Nephron progenitor cell (in vitro differentiated cells): ENCODE measurements at regions not wholly inside any gene's neighbourhood (a gene's known extent, or its start where the extent isn't known, plus 50 kb on each side); places are given as distances from the start of the nearest gene placed in this dataset.

Experiments used
- DNase-seq: peaks from one replicate; pipeline ENCODE4 v3.0.0; 2021
- H3K27ac Mint-ChIP-seq: 2 replicates; pipeline ENCODE4 v1.8.0; 2021; ENCODE audit warnings: mild to moderate bottlenecking, moderate library complexity, mixed read lengths
- H3K27me3 Mint-ChIP-seq: 2 replicates; pipeline ENCODE4 v1.8.0; 2021; ENCODE audit warnings: mild to moderate bottlenecking, low read depth, mixed read lengths; ENCODE audit not compliant: poor library complexity
- H3K36me3 Mint-ChIP-seq: 2 replicates; pipeline ENCODE4 v1.8.0; 2021; ENCODE audit warnings: low read depth, mixed read lengths
- H3K4me1 Mint-ChIP-seq: 2 replicates; pipeline ENCODE4 v1.8.0; 2021; ENCODE audit warnings: mixed read lengths
- H3K4me3 Mint-ChIP-seq: 2 replicates; pipeline ENCODE4 v1.8.0; 2021; ENCODE audit warnings: mild to moderate bottlenecking, moderate library complexity, mixed read lengths
- H3K9me3 Mint-ChIP-seq: 2 replicates; pipeline ENCODE4 v1.8.0; 2021; ENCODE audit warnings: mild to moderate bottlenecking, moderate library complexity, mixed read lengths
- TF ChIP-seq, protein P1 (sequence below): fragments of 200-600 bp; sonication (generic); IDR thresholded peaks from 2 replicates; pipeline ENCODE4 v1.5.0; 2021; ENCODE audit warnings: antibody characterized with exemption

DNA sequence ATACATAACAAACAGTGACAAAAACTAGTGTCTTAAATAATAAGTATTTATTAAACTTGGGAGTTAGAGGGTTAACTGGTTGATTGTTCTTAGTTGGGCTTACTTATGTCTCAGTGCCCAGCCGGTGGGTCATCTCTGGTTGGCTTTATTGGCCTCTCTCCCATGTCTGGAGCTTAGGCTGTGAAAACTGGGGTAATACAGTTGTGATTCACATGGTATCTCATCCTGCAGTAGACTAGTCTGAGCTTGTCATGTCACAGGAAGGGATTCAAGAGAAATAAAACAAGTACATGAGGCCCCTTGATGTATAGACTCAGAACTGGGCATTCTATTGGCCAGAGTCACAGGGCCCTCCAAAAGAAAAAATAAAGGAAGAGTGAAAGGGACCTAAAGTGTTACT is 466.4 kb upstream of the SMC2 start:
- H3K36me3 Mint-ChIP-seq, result no peaks in the 10 kb centered on the region
- H3K4me3 Mint-ChIP-seq, result no peak overlapping the region

DNA sequence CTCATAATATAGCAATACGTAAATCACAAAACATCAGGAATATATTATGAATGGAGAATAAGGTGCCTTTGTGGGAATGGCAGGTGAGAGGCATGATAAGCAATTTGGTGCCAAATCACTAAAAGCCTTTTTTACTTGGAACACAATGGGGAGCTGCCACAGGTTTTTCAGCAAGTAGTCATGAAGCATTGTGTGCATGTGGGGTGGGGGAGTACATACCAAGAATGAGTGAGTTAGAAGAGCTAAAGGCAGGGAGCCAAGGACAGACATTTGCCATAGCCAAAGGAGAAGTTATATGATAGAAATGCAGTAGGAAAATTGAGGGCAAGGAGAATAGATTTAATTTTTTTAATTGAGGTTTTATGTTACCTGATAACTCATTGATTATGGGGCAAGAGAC is 445.0 kb upstream of the SMC2 start:
- TF ChIP-seq, protein P1, sequence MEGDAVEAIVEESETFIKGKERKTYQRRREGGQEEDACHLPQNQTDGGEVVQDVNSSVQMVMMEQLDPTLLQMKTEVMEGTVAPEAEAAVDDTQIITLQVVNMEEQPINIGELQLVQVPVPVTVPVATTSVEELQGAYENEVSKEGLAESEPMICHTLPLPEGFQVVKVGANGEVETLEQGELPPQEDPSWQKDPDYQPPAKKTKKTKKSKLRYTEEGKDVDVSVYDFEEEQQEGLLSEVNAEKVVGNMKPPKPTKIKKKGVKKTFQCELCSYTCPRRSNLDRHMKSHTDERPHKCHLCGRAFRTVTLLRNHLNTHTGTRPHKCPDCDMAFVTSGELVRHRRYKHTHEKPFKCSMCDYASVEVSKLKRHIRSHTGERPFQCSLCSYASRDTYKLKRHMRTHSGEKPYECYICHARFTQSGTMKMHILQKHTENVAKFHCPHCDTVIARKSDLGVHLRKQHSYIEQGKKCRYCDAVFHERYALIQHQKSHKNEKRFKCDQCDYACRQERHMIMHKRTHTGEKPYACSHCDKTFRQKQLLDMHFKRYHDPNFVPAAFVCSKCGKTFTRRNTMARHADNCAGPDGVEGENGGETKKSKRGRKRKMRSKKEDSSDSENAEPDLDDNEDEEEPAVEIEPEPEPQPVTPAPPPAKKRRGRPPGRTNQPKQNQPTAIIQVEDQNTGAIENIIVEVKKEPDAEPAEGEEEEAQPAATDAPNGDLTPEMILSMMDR, result no peak
- H3K36me3 Mint-ChIP-seq, result no peaks in the 10 kb centered on the region
- H3K27ac Mint-ChIP-seq, result no peak overlapping the region
- H3K9me3 Mint-ChIP-seq, result no peaks in the 10 kb centered on the region
- no peaks in the 10 kb centered on the region for H3K27me3 Mint-ChIP-seq
- no peak for DNase-seq
- H3K4me1 Mint-ChIP-seq, result no peaks in the 10 kb centered on the region
- H3K4me3 Mint-ChIP-seq, result no peak overlapping the region

More for the DNA sequence above, 466.4 kb upstream of the SMC2 start:
- DNase-seq, result no peak
- Mint-ChIP-seq H3K27ac (no peak overlapping the region), H3K27me3 (no peaks in the 10 kb centered on the region), H3K4me1 (no peaks in the 10 kb centered on the region), H3K9me3 (no peaks in the 10 kb centered on the region)
- TF ChIP-seq, protein P1, result no peak

DNA sequence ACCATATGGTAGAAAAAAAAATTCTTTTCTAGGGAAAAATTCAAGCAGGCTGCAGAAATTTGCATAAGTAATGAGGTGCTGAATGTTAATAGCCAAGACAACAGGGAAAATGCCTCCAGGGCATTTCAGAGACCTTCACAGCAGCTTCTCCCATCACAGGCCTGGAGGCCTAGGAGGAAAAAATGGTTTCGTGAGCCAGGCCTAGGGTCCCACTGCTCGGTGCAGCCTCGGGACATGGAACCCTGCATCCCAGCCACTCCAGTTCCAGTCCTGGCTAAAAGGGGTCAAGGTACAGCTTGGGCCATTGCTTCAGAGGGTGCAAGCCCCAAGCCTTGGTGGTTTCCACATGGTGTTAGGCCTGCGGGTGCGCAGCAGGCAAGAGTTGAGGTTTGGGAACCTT is 436.0 kb upstream of the SMC2 start:
- peaks cover 34% of the 10 kb centered on the region for H3K9me3 Mint-ChIP-seq
- DNase-seq, result no peak
- H3K4me3 Mint-ChIP-seq, result no peak overlapping the region
- no peaks in the 10 kb centered on the region for H3K4me1 Mint-ChIP-seq
- H3K27me3 Mint-ChIP-seq, result no peaks in the 10 kb centered on the region
- no peak overlapping the region for H3K27ac Mint-ChIP-seq
- TF ChIP-seq, protein P1, result no peak
- no peaks in the 10 kb centered on the region for H3K36me3 Mint-ChIP-seq

DNA sequence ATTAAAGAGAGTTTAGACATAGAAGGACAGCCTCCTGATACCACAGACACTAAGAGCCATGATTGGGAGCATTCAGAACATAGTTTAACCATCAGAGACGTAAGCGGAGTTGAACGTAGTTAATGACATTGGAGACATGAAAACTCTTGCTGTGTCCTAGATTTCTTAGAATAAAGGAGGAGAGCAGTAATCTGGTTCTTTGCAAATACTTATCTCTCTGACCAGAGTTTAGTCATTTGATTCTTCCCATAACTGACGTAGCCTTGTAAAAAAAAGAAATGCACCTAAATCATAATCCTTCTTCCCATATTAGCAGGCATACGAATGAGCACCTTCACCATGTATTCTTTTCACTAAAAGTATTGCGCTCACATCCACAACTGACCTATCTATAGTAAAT is 433.3 kb upstream of the SMC2 start:
- H3K4me3 Mint-ChIP-seq, result no peak overlapping the region
- no peaks in the 10 kb centered on the region for H3K27me3 Mint-ChIP-seq
- H3K4me1 Mint-ChIP-seq, result no peaks in the 10 kb centered on the region
- H3K9me3 Mint-ChIP-seq, result peaks cover 34% of the 10 kb centered on the region
- no peaks in the 10 kb centered on the region for H3K36me3 Mint-ChIP-seq
- TF ChIP-seq, protein P1, result no peak
- no peak overlapping the region for H3K27ac Mint-ChIP-seq
- DNase-seq, result no peak

DNA sequence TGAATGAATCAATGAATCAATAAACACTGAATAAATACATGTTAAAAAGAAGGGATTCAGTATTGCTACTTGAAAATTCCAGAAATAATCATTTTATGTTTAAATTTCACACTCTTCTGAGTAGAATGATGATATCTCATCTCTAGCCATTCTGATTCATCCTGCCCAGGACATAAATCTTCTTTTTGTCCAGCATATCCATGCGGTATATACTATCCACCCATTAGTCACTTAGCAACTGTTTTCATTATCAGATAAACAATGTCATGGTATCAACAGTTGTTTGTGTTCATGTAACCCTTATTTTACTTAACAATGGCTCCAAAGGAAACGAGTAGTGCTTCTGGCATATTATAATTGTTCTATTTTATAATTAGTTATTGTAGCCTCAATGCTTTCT is 432.4 kb upstream of the SMC2 start:
- Mint-ChIP-seq H3K36me3 (no peaks in the 10 kb centered on the region), H3K4me1 (no peaks in the 10 kb centered on the region), H3K9me3 (peaks cover 31% of the 10 kb centered on the region), H3K27ac (no peak overlapping the region), H3K4me3 (no peak overlapping the region), H3K27me3 (no peaks in the 10 kb centered on the region)
- TF ChIP-seq, protein P1, result no peak
- no peak for DNase-seq

DNA sequence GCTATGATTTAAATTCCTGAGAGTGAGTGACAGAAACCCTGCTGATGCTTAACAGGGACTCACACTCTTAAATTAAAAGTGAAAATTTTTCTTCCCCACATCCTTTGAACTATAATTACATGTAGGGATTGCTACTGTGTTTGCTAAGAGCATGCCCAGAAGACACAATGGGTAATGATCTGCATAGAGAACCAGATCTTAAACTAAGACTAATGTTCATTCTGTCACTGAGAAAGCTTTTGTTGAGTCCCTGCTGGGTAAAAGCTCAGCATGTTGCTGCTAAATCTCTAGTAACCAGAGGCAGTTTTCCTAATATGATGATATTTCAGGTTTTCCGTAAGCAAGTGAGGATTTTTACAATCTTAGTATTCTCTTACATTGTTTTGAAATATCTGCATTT is 424.8 kb upstream of the SMC2 start:
- DNase-seq, result no peak
- H3K9me3 Mint-ChIP-seq, result no peaks in the 10 kb centered on the region
- TF ChIP-seq, protein P1, result no peak

More for the DNA sequence above, 424.8 kb upstream of the SMC2 start:
- Mint-ChIP-seq H3K4me3 (no peak overlapping the region), H3K36me3 (no peaks in the 10 kb centered on the region), H3K27ac (no peak overlapping the region), H3K27me3 (no peaks in the 10 kb centered on the region), H3K4me1 (no peaks in the 10 kb centered on the region)
